CD14-positive monocyte (primary cell): ENCODE measurements at regions not wholly inside any gene's neighbourhood (a gene's known extent, or its start where the extent isn't known, plus 50 kb on each side); places are given as distances from the start of the nearest gene placed in this dataset.

Source experiments
- DNase-seq, 3 donors: peaks; one replicate each; pipeline ENCODE4 v3.0.0-alpha.2; 2011 to 2022
- H2AFZ ChIP-seq: 2 replicates; pipeline ENCODE4 v1.6.0; 2012; ENCODE audit warnings: mild to moderate bottlenecking, low read depth, low read length, inconsistent platforms; ENCODE audit not compliant: insufficient read depth, poor library complexity, severe bottlenecking
- H3K27ac ChIP-seq, 2 donors: 1 replicate in 1 of 2; 2 replicates in 1 of 2; pipeline ENCODE4 v1.5.1; 2012 to 2013; ENCODE audit warnings: low read length in 2 of 2, control low read depth in 1 of 2, inconsistent platforms in 1 of 2, low read depth in 1 of 2, mild to moderate bottlenecking in 1 of 2
- H3K27me3 ChIP-seq, 2 donors: one replicate each; pipeline versions ENCODE4 v1.6.0 to v1.6.1; 2011 to 2013; ENCODE audit warnings: low read length in 2 of 2; ENCODE audit not compliant: control insufficient read depth in 2 of 2, insufficient read depth in 2 of 2
- H3K36me3 ChIP-seq, 2 donors: replicated peaks in 1 of 2; 1 replicate in 1 of 2; 2 replicates in 1 of 2; pipeline versions ENCODE4 v1.5.1 to v1.6.1; 2012 to 2013; ENCODE audit warnings: low read length in 2 of 2, control low read depth in 1 of 2, inconsistent platforms in 1 of 2, mild to moderate bottlenecking in 1 of 2; ENCODE audit not compliant: insufficient read depth in 2 of 2, control insufficient read depth in 1 of 2
- H3K4me1 ChIP-seq, 2 donors: 1 replicate in 1 of 2; 2 replicates in 1 of 2; pipeline versions ENCODE4 v1.5.1 to v1.6.1; 2012 to 2013; ENCODE audit warnings: low read length in 2 of 2, control low read depth in 1 of 2, inconsistent platforms in 1 of 2, mild to moderate bottlenecking in 1 of 2, moderate library complexity in 1 of 2; ENCODE audit not compliant: insufficient read depth in 2 of 2, control insufficient read depth in 1 of 2
- H3K4me2 ChIP-seq: replicated peaks from 2 replicates; pipeline ENCODE3; 2012; ENCODE audit warnings: low read length, moderate library complexity, mild to moderate bottlenecking; ENCODE audit not compliant: poor library complexity, severe bottlenecking; ENCODE audit errors: extremely low read depth
- H3K4me3 ChIP-seq, 3 experiments: fragments of 200-600 bp in 1 of 3; sonication (generic) in 1 of 3; replicated peaks in 1 of 3; 1 replicate in 2 of 3; 2 replicates in 1 of 3; pipeline ENCODE4 v1.5.1; 2011 to 2013; ENCODE audit warnings: low read length in 3 of 3, mild to moderate bottlenecking in 3 of 3, control low read depth in 2 of 3, low read depth in 2 of 3, inconsistent platforms in 1 of 3, moderate library complexity in 1 of 3
- H3K79me2 ChIP-seq: 2 replicates; pipeline ENCODE4 v1.6.0; 2012; ENCODE audit warnings: mild to moderate bottlenecking, control low read depth, inconsistent platforms, low read length, moderate library complexity; ENCODE audit not compliant: insufficient read depth
- H3K9ac ChIP-seq: 2 replicates; pipeline ENCODE4 v1.6.0; 2017; ENCODE audit warnings: low read length, mild to moderate bottlenecking; ENCODE audit not compliant: insufficient read depth, poor library complexity, severe bottlenecking
- H3K9me3 ChIP-seq, 2 donors: replicated peaks in 1 of 2; 1 replicate in 1 of 2; 2 replicates in 1 of 2; pipeline versions ENCODE4 v1.5.1 to v1.6.1; 2012 to 2013; ENCODE audit warnings: low read length in 2 of 2, control low read depth in 1 of 2; ENCODE audit not compliant: control insufficient read depth in 1 of 2, insufficient read depth in 1 of 2
- H4K20me1 ChIP-seq: 2 replicates; pipeline ENCODE4 v1.6.0; 2012; ENCODE audit warnings: mild to moderate bottlenecking, low read length, control low read depth, moderate library complexity; ENCODE audit not compliant: insufficient read depth
- H3K27ac Mint-ChIP-seq, 7 donors: one replicate each; pipeline ENCODE4 v1.8.0; 2020; ENCODE audit warnings: mild to moderate bottlenecking in 7 of 7, mixed read lengths in 7 of 7, moderate library complexity in 6 of 7, inconsistent platforms in 2 of 7
- H3K27me3 Mint-ChIP-seq, 3 donors: one replicate each; pipeline ENCODE4 v1.8.0; 2021 to 2022; ENCODE audit warnings: low read depth in 3 of 3, mild to moderate bottlenecking in 3 of 3, mixed read lengths in 3 of 3, moderate library complexity in 3 of 3, inconsistent platforms in 1 of 3
- H3K36me3 Mint-ChIP-seq, 2 donors: one replicate each; pipeline ENCODE4 v1.8.0; 2020; ENCODE audit warnings: mixed read lengths in 2 of 2, inconsistent platforms in 1 of 2, mild to moderate bottlenecking in 1 of 2
- H3K4me1 Mint-ChIP-seq: one replicate; pipeline ENCODE4 v1.8.0; 2020; ENCODE audit warnings: mild to moderate bottlenecking, mixed read lengths
- H3K4me3 Mint-ChIP-seq, 2 donors: one replicate each; pipeline ENCODE4 v1.8.0; 2020; ENCODE audit warnings: mild to moderate bottlenecking in 2 of 2, mixed read lengths in 2 of 2, moderate library complexity in 1 of 2
- H3K9me3 Mint-ChIP-seq, 7 donors: one replicate each; pipeline ENCODE4 v1.8.0; 2020 to 2022; ENCODE audit warnings: mixed read lengths in 7 of 7, mild to moderate bottlenecking in 6 of 7, moderate library complexity in 6 of 7, inconsistent platforms in 2 of 7
- WGBS: methylation state at CpG from one replicate; pipeline ENCODE4 v1.1.5; 2013; ENCODE audit warnings: missing lambda C conversion rate; ENCODE audit not compliant: insufficient coverage; 5-methylcytosine and 5-hydroxymethylcytosine counted together
- intact Hi-C, 2 donors: fragments of 100-400 bp; cut with micrococcal nuclease; formaldehyde crosslinking; loops; one replicate each; pipeline versions ENCODE4 v1.15.0 to v1.15.1; 2023
- TF ChIP-seq, protein P1 (sequence below): fragments of 200-600 bp; IDR thresholded peaks from one replicate; pipeline ENCODE4 v1.8.0; 2022; ENCODE audit warnings: antibody characterized with exemption, mild to moderate bottlenecking

GRCh38 chr12:107436836-107437235, 248.8 kb upstream of the PWP1 start:
- Histone ChIP-seq H3K9me3 (no peaks in the 10 kb centered on the region), H2AFZ (no peak overlapping the region), H3K4me2 (no peak overlapping the region), H3K79me2 (no peaks in the 10 kb centered on the region), H3K36me3 (no peaks in the 10 kb centered on the region), H3K27me3 (no peaks in the 10 kb centered on the region), H3K27ac (no peak overlapping the region), H4K20me1 (peaks cover 4% of the 10 kb centered on the region), H3K9ac (no peak overlapping the region), H3K4me3 (no peak overlapping the region), H3K4me1 (no peaks in the 10 kb centered on the region)
- WGBS, result 100% methylated on average over 3 of the region's 4 CpGs
- Mint-ChIP-seq H3K36me3 (no peaks in the 10 kb centered on the region), H3K4me1 (no peaks in the 10 kb centered on the region), H3K4me3 (no peak overlapping the region), H3K9me3 (no peaks in the 10 kb centered on the region), H3K27me3 (peaks cover 0 to 4% (median 0%) of the 10 kb centered on the region in 3 donors), H3K27ac (no peak overlapping the region)
- intact Hi-C loops, result no loop called here
- TF ChIP-seq, protein P1, sequence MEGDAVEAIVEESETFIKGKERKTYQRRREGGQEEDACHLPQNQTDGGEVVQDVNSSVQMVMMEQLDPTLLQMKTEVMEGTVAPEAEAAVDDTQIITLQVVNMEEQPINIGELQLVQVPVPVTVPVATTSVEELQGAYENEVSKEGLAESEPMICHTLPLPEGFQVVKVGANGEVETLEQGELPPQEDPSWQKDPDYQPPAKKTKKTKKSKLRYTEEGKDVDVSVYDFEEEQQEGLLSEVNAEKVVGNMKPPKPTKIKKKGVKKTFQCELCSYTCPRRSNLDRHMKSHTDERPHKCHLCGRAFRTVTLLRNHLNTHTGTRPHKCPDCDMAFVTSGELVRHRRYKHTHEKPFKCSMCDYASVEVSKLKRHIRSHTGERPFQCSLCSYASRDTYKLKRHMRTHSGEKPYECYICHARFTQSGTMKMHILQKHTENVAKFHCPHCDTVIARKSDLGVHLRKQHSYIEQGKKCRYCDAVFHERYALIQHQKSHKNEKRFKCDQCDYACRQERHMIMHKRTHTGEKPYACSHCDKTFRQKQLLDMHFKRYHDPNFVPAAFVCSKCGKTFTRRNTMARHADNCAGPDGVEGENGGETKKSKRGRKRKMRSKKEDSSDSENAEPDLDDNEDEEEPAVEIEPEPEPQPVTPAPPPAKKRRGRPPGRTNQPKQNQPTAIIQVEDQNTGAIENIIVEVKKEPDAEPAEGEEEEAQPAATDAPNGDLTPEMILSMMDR, result no peak
- DNase-seq, result no peak

- H3K36me3 Mint-ChIP-seq, result no peaks in the 10 kb centered on the region
- Histone ChIP-seq H4K20me1 (peaks cover 4% of the 10 kb centered on the region), H3K9ac (no peak overlapping the region), H3K79me2 (no peaks in the 10 kb centered on the region), H3K4me1 (no peaks in the 10 kb centered on the region), H3K4me2 (no peak overlapping the region), H2AFZ (no peak overlapping the region), H3K4me3 (no peak overlapping the region), H3K36me3 (no peaks in the 10 kb centered on the region), H3K27ac (no peak overlapping the region), H3K27me3 (no peaks in the 10 kb centered on the region), H3K9me3 (no peaks in the 10 kb centered on the region)
- no peak for DNase-seq
- intact Hi-C loops, result no loop called here
- WGBS, result 60% methylated on average over 1 of the region's 6 CpGs
- peaks cover 0 to 4% (median 0%) of the 10 kb centered on the region in 3 donors for H3K27me3 Mint-ChIP-seq
- TF ChIP-seq, protein P1, result no peak
- H3K9me3 Mint-ChIP-seq, result no peaks in the 10 kb centered on the region
- H3K4me1 Mint-ChIP-seq, result no peaks in the 10 kb centered on the region
- H3K4me3 Mint-ChIP-seq, result no peak overlapping the region
- H3K27ac Mint-ChIP-seq, result no peak overlapping the region
These were observed 247.6 kb upstream of the PWP1 start for GRCh38 chr12:107437954-107438353.
